CD14-positive monocyte (primary cell): ENCODE measurements at regions not wholly inside any gene's neighbourhood (a gene's known extent, or its start where the extent isn't known, plus 50 kb on each side); places are given as distances from the start of the nearest gene placed in this dataset.

Source experiments
- DNase-seq, 3 donors: peaks; one replicate each; pipeline ENCODE4 v3.0.0-alpha.2; 2011 to 2022
- H2AFZ ChIP-seq: 2 replicates; pipeline ENCODE4 v1.6.0; 2012; ENCODE audit warnings: mild to moderate bottlenecking, low read depth, low read length, inconsistent platforms; ENCODE audit not compliant: insufficient read depth, poor library complexity, severe bottlenecking
- H3K27ac ChIP-seq, 2 donors: 1 replicate in 1 of 2; 2 replicates in 1 of 2; pipeline ENCODE4 v1.5.1; 2012 to 2013; ENCODE audit warnings: low read length in 2 of 2, control low read depth in 1 of 2, inconsistent platforms in 1 of 2, low read depth in 1 of 2, mild to moderate bottlenecking in 1 of 2
- H3K27me3 ChIP-seq, 2 donors: one replicate each; pipeline versions ENCODE4 v1.6.0 to v1.6.1; 2011 to 2013; ENCODE audit warnings: low read length in 2 of 2; ENCODE audit not compliant: control insufficient read depth in 2 of 2, insufficient read depth in 2 of 2
- H3K36me3 ChIP-seq, 2 donors: replicated peaks in 1 of 2; 1 replicate in 1 of 2; 2 replicates in 1 of 2; pipeline versions ENCODE4 v1.5.1 to v1.6.1; 2012 to 2013; ENCODE audit warnings: low read length in 2 of 2, control low read depth in 1 of 2, inconsistent platforms in 1 of 2, mild to moderate bottlenecking in 1 of 2; ENCODE audit not compliant: insufficient read depth in 2 of 2, control insufficient read depth in 1 of 2
- H3K4me1 ChIP-seq, 2 donors: 1 replicate in 1 of 2; 2 replicates in 1 of 2; pipeline versions ENCODE4 v1.5.1 to v1.6.1; 2012 to 2013; ENCODE audit warnings: low read length in 2 of 2, control low read depth in 1 of 2, inconsistent platforms in 1 of 2, mild to moderate bottlenecking in 1 of 2, moderate library complexity in 1 of 2; ENCODE audit not compliant: insufficient read depth in 2 of 2, control insufficient read depth in 1 of 2
- H3K4me2 ChIP-seq: replicated peaks from 2 replicates; pipeline ENCODE3; 2012; ENCODE audit warnings: low read length, moderate library complexity, mild to moderate bottlenecking; ENCODE audit not compliant: poor library complexity, severe bottlenecking; ENCODE audit errors: extremely low read depth
- H3K4me3 ChIP-seq, 3 experiments: fragments of 200-600 bp in 1 of 3; sonication (generic) in 1 of 3; replicated peaks in 1 of 3; 1 replicate in 2 of 3; 2 replicates in 1 of 3; pipeline ENCODE4 v1.5.1; 2011 to 2013; ENCODE audit warnings: low read length in 3 of 3, mild to moderate bottlenecking in 3 of 3, control low read depth in 2 of 3, low read depth in 2 of 3, inconsistent platforms in 1 of 3, moderate library complexity in 1 of 3
- H3K79me2 ChIP-seq: 2 replicates; pipeline ENCODE4 v1.6.0; 2012; ENCODE audit warnings: mild to moderate bottlenecking, control low read depth, inconsistent platforms, low read length, moderate library complexity; ENCODE audit not compliant: insufficient read depth
- H3K9ac ChIP-seq: 2 replicates; pipeline ENCODE4 v1.6.0; 2017; ENCODE audit warnings: low read length, mild to moderate bottlenecking; ENCODE audit not compliant: insufficient read depth, poor library complexity, severe bottlenecking
- H3K9me3 ChIP-seq, 2 donors: replicated peaks in 1 of 2; 1 replicate in 1 of 2; 2 replicates in 1 of 2; pipeline versions ENCODE4 v1.5.1 to v1.6.1; 2012 to 2013; ENCODE audit warnings: low read length in 2 of 2, control low read depth in 1 of 2; ENCODE audit not compliant: control insufficient read depth in 1 of 2, insufficient read depth in 1 of 2
- H4K20me1 ChIP-seq: 2 replicates; pipeline ENCODE4 v1.6.0; 2012; ENCODE audit warnings: mild to moderate bottlenecking, low read length, control low read depth, moderate library complexity; ENCODE audit not compliant: insufficient read depth
- H3K27ac Mint-ChIP-seq, 7 donors: one replicate each; pipeline ENCODE4 v1.8.0; 2020; ENCODE audit warnings: mild to moderate bottlenecking in 7 of 7, mixed read lengths in 7 of 7, moderate library complexity in 6 of 7, inconsistent platforms in 2 of 7
- H3K27me3 Mint-ChIP-seq, 3 donors: one replicate each; pipeline ENCODE4 v1.8.0; 2021 to 2022; ENCODE audit warnings: low read depth in 3 of 3, mild to moderate bottlenecking in 3 of 3, mixed read lengths in 3 of 3, moderate library complexity in 3 of 3, inconsistent platforms in 1 of 3
- H3K36me3 Mint-ChIP-seq, 2 donors: one replicate each; pipeline ENCODE4 v1.8.0; 2020; ENCODE audit warnings: mixed read lengths in 2 of 2, inconsistent platforms in 1 of 2, mild to moderate bottlenecking in 1 of 2
- H3K4me1 Mint-ChIP-seq: one replicate; pipeline ENCODE4 v1.8.0; 2020; ENCODE audit warnings: mild to moderate bottlenecking, mixed read lengths
- H3K4me3 Mint-ChIP-seq, 2 donors: one replicate each; pipeline ENCODE4 v1.8.0; 2020; ENCODE audit warnings: mild to moderate bottlenecking in 2 of 2, mixed read lengths in 2 of 2, moderate library complexity in 1 of 2
- H3K9me3 Mint-ChIP-seq, 7 donors: one replicate each; pipeline ENCODE4 v1.8.0; 2020 to 2022; ENCODE audit warnings: mixed read lengths in 7 of 7, mild to moderate bottlenecking in 6 of 7, moderate library complexity in 6 of 7, inconsistent platforms in 2 of 7
- WGBS: methylation state at CpG from one replicate; pipeline ENCODE4 v1.1.5; 2013; ENCODE audit warnings: missing lambda C conversion rate; ENCODE audit not compliant: insufficient coverage; 5-methylcytosine and 5-hydroxymethylcytosine counted together
- intact Hi-C, 2 donors: fragments of 100-400 bp; cut with micrococcal nuclease; formaldehyde crosslinking; loops; one replicate each; pipeline versions ENCODE4 v1.15.0 to v1.15.1; 2023
- TF ChIP-seq, protein P1 (sequence below): fragments of 200-600 bp; IDR thresholded peaks from one replicate; pipeline ENCODE4 v1.8.0; 2022; ENCODE audit warnings: antibody characterized with exemption, mild to moderate bottlenecking

DNA sequence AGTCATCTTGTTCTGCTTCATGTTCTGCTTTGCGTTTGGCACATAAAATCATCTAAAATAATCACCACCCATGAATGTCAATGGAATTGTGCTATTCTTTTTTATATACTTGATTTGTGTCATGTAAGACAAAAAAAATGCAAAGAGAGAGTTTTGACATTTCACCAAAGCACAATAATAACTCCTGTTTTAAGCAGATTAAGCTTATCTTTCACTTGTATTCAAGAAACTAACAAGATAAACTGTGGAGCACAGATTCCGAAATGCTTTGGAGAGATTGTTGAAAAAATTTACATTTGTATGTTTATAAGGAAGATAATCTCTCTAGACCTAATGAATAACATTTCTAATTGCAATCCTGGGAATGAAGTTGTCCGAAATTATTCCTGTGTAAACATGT, 225.1 kb upstream of the ANXA10 start:
- no peaks in the 10 kb centered on the region for H3K4me1 ChIP-seq
- H3K27me3 ChIP-seq, result no peaks in the 10 kb centered on the region
- no peak for DNase-seq
- no peak overlapping the region for H3K9ac ChIP-seq
- Mint-ChIP-seq H3K4me3 (no peak overlapping the region), H3K36me3 (no peaks in the 10 kb centered on the region), H3K27me3 (no peaks in the 10 kb centered on the region), H3K27ac (no peak overlapping the region), H3K4me1 (no peaks in the 10 kb centered on the region), H3K9me3 (peaks cover 0 to 3% (median 1%) of the 10 kb centered on the region in 7 donors)
- no peak overlapping the region for H3K27ac ChIP-seq
- no peaks in the 10 kb centered on the region for H3K36me3 ChIP-seq
- H4K20me1 ChIP-seq, result no peaks in the 10 kb centered on the region
- no peak overlapping the region for H3K4me2 ChIP-seq
- H3K4me3 ChIP-seq, result no peak overlapping the region
- intact Hi-C loops, result no loop called here
- WGBS, result no CpG with 5 or more reads among the region's 3 CpGs
- H2AFZ ChIP-seq, result no peak overlapping the region
- TF ChIP-seq, protein P1, sequence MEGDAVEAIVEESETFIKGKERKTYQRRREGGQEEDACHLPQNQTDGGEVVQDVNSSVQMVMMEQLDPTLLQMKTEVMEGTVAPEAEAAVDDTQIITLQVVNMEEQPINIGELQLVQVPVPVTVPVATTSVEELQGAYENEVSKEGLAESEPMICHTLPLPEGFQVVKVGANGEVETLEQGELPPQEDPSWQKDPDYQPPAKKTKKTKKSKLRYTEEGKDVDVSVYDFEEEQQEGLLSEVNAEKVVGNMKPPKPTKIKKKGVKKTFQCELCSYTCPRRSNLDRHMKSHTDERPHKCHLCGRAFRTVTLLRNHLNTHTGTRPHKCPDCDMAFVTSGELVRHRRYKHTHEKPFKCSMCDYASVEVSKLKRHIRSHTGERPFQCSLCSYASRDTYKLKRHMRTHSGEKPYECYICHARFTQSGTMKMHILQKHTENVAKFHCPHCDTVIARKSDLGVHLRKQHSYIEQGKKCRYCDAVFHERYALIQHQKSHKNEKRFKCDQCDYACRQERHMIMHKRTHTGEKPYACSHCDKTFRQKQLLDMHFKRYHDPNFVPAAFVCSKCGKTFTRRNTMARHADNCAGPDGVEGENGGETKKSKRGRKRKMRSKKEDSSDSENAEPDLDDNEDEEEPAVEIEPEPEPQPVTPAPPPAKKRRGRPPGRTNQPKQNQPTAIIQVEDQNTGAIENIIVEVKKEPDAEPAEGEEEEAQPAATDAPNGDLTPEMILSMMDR, result no peak
- no peaks in the 10 kb centered on the region for H3K79me2 ChIP-seq
- H3K9me3 ChIP-seq, result no peaks in the 10 kb centered on the region

DNA sequence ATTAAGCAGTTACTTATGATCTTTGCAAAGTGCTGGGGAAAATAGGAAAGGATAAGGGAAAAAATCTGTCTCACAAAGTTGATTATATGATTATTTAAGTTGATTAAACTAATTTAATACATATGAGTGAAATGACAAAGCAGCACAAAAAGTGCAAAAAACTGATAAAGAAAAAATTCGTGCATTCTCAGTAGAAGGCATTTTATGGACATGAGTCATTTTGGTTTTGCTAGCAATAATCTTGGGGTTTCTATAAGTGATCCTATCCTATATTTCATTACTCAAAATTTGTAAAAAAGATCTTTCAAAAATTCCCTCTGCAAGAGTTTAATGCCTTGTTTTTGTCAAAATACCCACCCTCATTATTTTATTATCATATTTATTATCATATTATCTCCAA, 224.2 kb upstream of the ANXA10 start:
- Histone ChIP-seq H3K9ac (no peak overlapping the region), H2AFZ (no peak overlapping the region), H3K27me3 (no peaks in the 10 kb centered on the region), H3K79me2 (no peaks in the 10 kb centered on the region), H4K20me1 (no peaks in the 10 kb centered on the region), H3K4me3 (no peak overlapping the region), H3K9me3 (no peaks in the 10 kb centered on the region), H3K36me3 (no peaks in the 10 kb centered on the region), H3K4me1 (no peaks in the 10 kb centered on the region), H3K27ac (no peak overlapping the region), H3K4me2 (no peak overlapping the region)
- no peak for DNase-seq
- intact Hi-C loops, result no loop called here
- no peaks in the 10 kb centered on the region for H3K27me3 Mint-ChIP-seq
- no peak overlapping the region for H3K27ac Mint-ChIP-seq
- H3K9me3 Mint-ChIP-seq, result no peaks in the 10 kb centered on the region
- no peaks in the 10 kb centered on the region for H3K36me3 Mint-ChIP-seq
- TF ChIP-seq, protein P1, result no peak
- H3K4me3 Mint-ChIP-seq, result no peak overlapping the region
- WGBS, result no CpG with 5 or more reads among the region's 1 CpG
- no peaks in the 10 kb centered on the region for H3K4me1 Mint-ChIP-seq
